Heart left ventricle (tissue), 13 donors: ENCODE measurements at regions not wholly inside any gene's neighbourhood (a gene's known extent, or its start where the extent isn't known, plus 50 kb on each side); places are given as distances from the start of the nearest gene placed in this dataset.
"Not testable (repeated sequence)": the region's sequence is repeated elsewhere in the genome, so short reads cannot be mapped to it uniquely, and the experiment has no call there.

ENCODE experiments used
- POLR2A ChIP-seq, 2 donors: fragments of 450-650 bp; IDR thresholded peaks; one replicate each; pipeline ENCODE4 v1.6.1; 2017; ENCODE audit warnings: antibody characterized with exemption in 2 of 2, mild to moderate bottlenecking in 2 of 2, moderate library complexity in 2 of 2
- TF ChIP-seq, protein P1 (sequence below), 12 donors: fragments of 200-600 bp; sonication (generic) in 4 of 12; IDR thresholded peaks; one replicate each; pipeline versions ENCODE4 v1.5.0 to v1.8.0; 2018 to 2022; ENCODE audit warnings: antibody characterized with exemption in 12 of 12, mild to moderate bottlenecking in 5 of 12
- donor health status: ischemic (EF 13 %, LVEDD 7.1; RV severe dilation, severe dysfunction).
- donor health status: DM: no; HTN: yes; CAD: no.
- donor health status: DM: no; HTN: no; CAD: no.
- donor health status: ischemic (EF 25% LVEDD 6.9; RV normal size, moderate dysfunction).
- donor health status: ischemic (EF 25% LVEDD 5.7; RV mildly dilated, moderate dysfunction).
- donor health status: ischemic (EF 35%, LVEDD 5.7; RV mildly dilated, moderate dysfunction).
- donor health status: nonischemic (EF 11% LVEDD 7.7; RV severe dilation, severe dysfunction).
- donor health status: DM: yes; HTN: yes; CAD: no.
- donor health status: PGD.
- donor health status: ischemic (EF 29% LVEDD 5.4; RV normal size, mild dysfunction).
- donor health status: nonischemic (EF 23%, LVEDD 6.1; RV moderate dilation, normal function).

DNA sequence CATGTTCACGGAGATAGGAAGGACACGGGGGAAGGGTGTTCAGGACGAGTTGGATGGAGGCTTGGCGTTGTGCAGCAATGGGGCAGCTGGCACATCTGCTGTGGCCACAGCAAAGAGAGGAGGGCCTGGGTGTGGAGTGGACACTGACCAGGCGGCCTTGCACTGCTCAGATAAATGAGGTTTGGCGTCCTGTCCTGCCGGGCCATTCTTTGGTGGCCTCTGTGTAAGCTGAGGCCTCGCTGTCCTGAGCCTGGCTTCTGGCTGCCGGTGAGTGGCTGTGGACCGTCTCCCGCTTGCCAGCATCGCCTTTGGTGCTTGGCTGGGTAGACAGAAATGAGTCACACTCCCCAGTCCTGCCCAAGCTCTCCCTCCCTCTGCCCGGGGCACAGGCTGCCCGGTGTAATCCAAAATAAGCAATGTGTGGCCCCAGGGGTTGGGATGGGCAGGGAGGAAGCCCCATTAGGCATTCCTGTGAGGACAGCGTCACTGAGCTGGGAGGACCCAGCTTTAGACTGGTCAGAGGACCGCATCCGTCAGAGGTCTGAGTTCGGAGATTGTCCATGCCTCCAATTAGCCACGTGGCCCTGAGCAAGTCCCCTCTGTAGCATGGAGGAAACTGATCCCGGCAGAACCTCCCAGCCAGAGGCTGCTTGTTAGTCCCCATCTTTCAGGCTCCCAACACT, 158.1 kb downstream of the OR4M2 start:
- TF ChIP-seq, protein P1, sequence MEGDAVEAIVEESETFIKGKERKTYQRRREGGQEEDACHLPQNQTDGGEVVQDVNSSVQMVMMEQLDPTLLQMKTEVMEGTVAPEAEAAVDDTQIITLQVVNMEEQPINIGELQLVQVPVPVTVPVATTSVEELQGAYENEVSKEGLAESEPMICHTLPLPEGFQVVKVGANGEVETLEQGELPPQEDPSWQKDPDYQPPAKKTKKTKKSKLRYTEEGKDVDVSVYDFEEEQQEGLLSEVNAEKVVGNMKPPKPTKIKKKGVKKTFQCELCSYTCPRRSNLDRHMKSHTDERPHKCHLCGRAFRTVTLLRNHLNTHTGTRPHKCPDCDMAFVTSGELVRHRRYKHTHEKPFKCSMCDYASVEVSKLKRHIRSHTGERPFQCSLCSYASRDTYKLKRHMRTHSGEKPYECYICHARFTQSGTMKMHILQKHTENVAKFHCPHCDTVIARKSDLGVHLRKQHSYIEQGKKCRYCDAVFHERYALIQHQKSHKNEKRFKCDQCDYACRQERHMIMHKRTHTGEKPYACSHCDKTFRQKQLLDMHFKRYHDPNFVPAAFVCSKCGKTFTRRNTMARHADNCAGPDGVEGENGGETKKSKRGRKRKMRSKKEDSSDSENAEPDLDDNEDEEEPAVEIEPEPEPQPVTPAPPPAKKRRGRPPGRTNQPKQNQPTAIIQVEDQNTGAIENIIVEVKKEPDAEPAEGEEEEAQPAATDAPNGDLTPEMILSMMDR (IDR thresholded peaks at IDR 0.05): not testable (repeated sequence)
- not testable (repeated sequence) for TF ChIP-seq POLR2A (IDR thresholded peaks at IDR 0.05)
